ENCODE measurements at regions not wholly inside any gene's neighbourhood (a gene's known extent, or its start where the extent isn't known, plus 50 kb on each side); places are given as distances from the start of the nearest gene placed in this dataset.

- Histone ChIP-seq H3K27me3 (no peaks in the 10 kb centered on the region), H3K4me1 (peaks cover 0 to 17% (median 13%) of the 10 kb centered on the region in 4 donors), H3K36me3 (no peaks in the 10 kb centered on the region), H3K9me3 (no peaks in the 10 kb centered on the region), H3K27ac (peak overlapping the region in 1 of 4 donors; percentile 64), H3K4me3 (no peak overlapping the region)
- intact Hi-C loops (cut with DNase I) = no loop called here
- TF ChIP-seq EP300 (IDR thresholded peaks at IDR 0.05) (no peak), POLR2AphosphoS5 (IDR thresholded peaks at IDR 0.05) (no peak), CTCF (IDR thresholded peaks at IDR 0.05) (no peak), POLR2A (IDR thresholded peaks at IDR 0.05) (no peak)
- 84 to 91% methylated on average over 4 of the region's 4 CpGs for WGBS, 2 donors
- DNase-seq = no peak
Measured at GRCh38 chrX:133474574-133474973, 59.3 kb upstream of the GPC4 start.

- Histone ChIP-seq H3K4me3 (no peak overlapping the region), H3K9me3 (no peaks in the 10 kb centered on the region), H3K27me3 (no peaks in the 10 kb centered on the region), H3K27ac (no peak overlapping the region), H3K4me1 (peaks cover 0 to 17% (median 13%) of the 10 kb centered on the region in 4 donors), H3K36me3 (no peaks in the 10 kb centered on the region)
- intact Hi-C loops (cut with DNase I) = no loop called here
- DNase-seq = no peak
- TF ChIP-seq POLR2A (IDR thresholded peaks at IDR 0.05) (no peak), EP300 (IDR thresholded peaks at IDR 0.05) (no peak), POLR2AphosphoS5 (IDR thresholded peaks at IDR 0.05) (no peak), CTCF (IDR thresholded peaks at IDR 0.05) (no peak)
Measured at GRCh38 chrX:133473451-133473850, 58.2 kb upstream of the GPC4 start.

- Histone ChIP-seq H3K27ac (no peak overlapping the region), H3K36me3 (no peaks in the 10 kb centered on the region), H3K9me3 (no peaks in the 10 kb centered on the region), H3K27me3 (no peaks in the 10 kb centered on the region), H3K4me3 (no peak overlapping the region), H3K4me1 (no peaks in the 10 kb centered on the region)
- TF ChIP-seq CTCF (IDR thresholded peaks at IDR 0.05) = no peak
- no peak for TF ChIP-seq POLR2AphosphoS5 (IDR thresholded peaks at IDR 0.05)
- TF ChIP-seq POLR2A (IDR thresholded peaks at IDR 0.05) = no peak
- TF ChIP-seq EP300 (IDR thresholded peaks at IDR 0.05) = no peak
- 59 to 62% methylated on average over 3 of the region's 3 CpGs for WGBS, 2 donors
- DNase-seq = no peak
- intact Hi-C loops (cut with DNase I) = no loop called here
Measured at GRCh38 chrX:133468051-133468450, 52.8 kb upstream of the GPC4 start.

- intact Hi-C loops (cut with DNase I) = no loop called here
- no peaks in the 10 kb centered on the region for H3K27me3 ChIP-seq
- H3K27ac ChIP-seq = no peak overlapping the region
- no peak overlapping the region for H3K4me3 ChIP-seq
- no peaks in the 10 kb centered on the region for H3K36me3 ChIP-seq
- TF ChIP-seq EP300 (IDR thresholded peaks at IDR 0.05) = no peak
- TF ChIP-seq POLR2A (IDR thresholded peaks at IDR 0.05) = no peak
- TF ChIP-seq POLR2AphosphoS5 (IDR thresholded peaks at IDR 0.05) = no peak
- no peak for TF ChIP-seq CTCF (IDR thresholded peaks at IDR 0.05)
- no peaks in the 10 kb centered on the region for H3K4me1 ChIP-seq
- 93 to 97% methylated on average over 1 of the region's 1 CpG for WGBS, 2 donors
- no peaks in the 10 kb centered on the region for H3K9me3 ChIP-seq
- no peak for DNase-seq
Measured at GRCh38 chrX:133465254-133465653, 50.0 kb upstream of the GPC4 start.
